MCF 10A (cell line): ENCODE measurements at regions not wholly inside any gene's neighbourhood (a gene's known extent, or its start where the extent isn't known, plus 50 kb on each side); places are given as distances from the start of the nearest gene placed in this dataset.

Experiments used
- BruUV-seq: library from RNA; stranded (reverse); fragments of 400-500 nt; replicated peaks from 2 replicates; lab custom pipeline; 2021; lab: Mats Ljungman, UMichigan
- CTCF ChIA-PET: fragments of 300-600 bp; sonication (Branson Sonifier 250); formaldehyde crosslinking; extraction: SDS; loops from one replicate; lab custom pipeline; 2021; ENCODE audit warnings: antibody characterized with exemption, inconsistent platforms; lab: Yijun Ruan, JAX
- POLR2A ChIA-PET: fragments of 300-600, 350-650 bp; sonication (Branson Sonifier 250); formaldehyde crosslinking; extraction: SDS; loops from one replicate; lab custom pipeline; 2020; ENCODE audit warnings: antibody characterized with exemption, inconsistent platforms; lab: Yijun Ruan, JAX
- DNase-seq: peaks from one replicate; pipeline ENCODE4 v3.0.0-alpha.2; 2018; ENCODE audit not compliant: unreplicated experiment
- H3K27ac Mint-ChIP-seq: one replicate; pipeline ENCODE4 v1.8.0; 2022; ENCODE audit warnings: mild to moderate bottlenecking, low read depth, mixed read lengths; ENCODE audit not compliant: unreplicated experiment
- H3K27me3 Mint-ChIP-seq: one replicate; pipeline ENCODE4 v1.8.0; 2022; ENCODE audit warnings: mixed read lengths; ENCODE audit not compliant: insufficient read depth, unreplicated experiment
- H3K36me3 Mint-ChIP-seq: one replicate; pipeline ENCODE4 v1.8.0; 2022; ENCODE audit warnings: mild to moderate bottlenecking, moderate library complexity, mixed read lengths; ENCODE audit not compliant: insufficient read depth, unreplicated experiment
- H3K4me1 Mint-ChIP-seq: one replicate; pipeline ENCODE4 v1.8.0; 2022; ENCODE audit warnings: mixed read lengths; ENCODE audit not compliant: insufficient read depth, unreplicated experiment
- H3K4me3 Mint-ChIP-seq: one replicate; pipeline ENCODE4 v1.8.0; 2022; ENCODE audit warnings: mild to moderate bottlenecking, moderate library complexity, mixed read lengths; ENCODE audit not compliant: unreplicated experiment
- H3K9me3 Mint-ChIP-seq: one replicate; pipeline ENCODE4 v1.8.0; 2022; ENCODE audit warnings: mixed read lengths; ENCODE audit not compliant: unreplicated experiment
- intact Hi-C: fragments of 100-400 bp; cut with micrococcal nuclease; formaldehyde crosslinking; loops from 2 replicates; pipeline ENCODE4 v1.14.1; 2022
- TF ChIP-seq, protein P1 (sequence below): fragments of 200-600 bp; IDR thresholded peaks from one replicate; pipeline ENCODE4 v1.8.0; 2022; ENCODE audit warnings: antibody characterized with exemption, mild to moderate bottlenecking; ENCODE audit not compliant: unreplicated experiment

DNA sequence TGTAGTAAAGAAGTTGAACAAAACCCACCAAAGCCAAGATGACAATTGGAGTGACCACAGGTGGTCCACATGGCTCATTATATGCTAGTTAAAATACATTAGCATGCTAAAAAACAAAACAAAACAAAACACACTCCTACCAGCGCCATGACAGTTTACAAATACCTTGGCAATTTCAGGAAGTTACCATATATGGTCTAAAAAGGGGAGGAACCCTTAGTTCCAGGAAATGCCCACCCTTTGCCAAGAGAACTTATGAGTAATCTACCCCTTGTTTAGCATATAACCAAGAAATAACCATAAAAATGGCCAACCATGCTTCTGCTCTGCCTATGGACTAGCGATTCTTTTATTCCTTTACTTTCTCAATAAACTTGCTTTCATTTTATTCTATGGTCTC lies 979.1 kb upstream of the POT1 start:
- H3K9me3 Mint-ChIP-seq = peaks cover 8% of the 10 kb centered on the region
- BruUV-seq = no TSS peak
- peaks cover 5% of the 10 kb centered on the region for H3K4me1 Mint-ChIP-seq
- CTCF ChIA-PET = no interaction called here
- no peaks in the 10 kb centered on the region for H3K36me3 Mint-ChIP-seq
- no peak overlapping the region for H3K27ac Mint-ChIP-seq
- DNase-seq = no peak
- POLR2A ChIA-PET = no interaction called here
- TF ChIP-seq, protein P1, sequence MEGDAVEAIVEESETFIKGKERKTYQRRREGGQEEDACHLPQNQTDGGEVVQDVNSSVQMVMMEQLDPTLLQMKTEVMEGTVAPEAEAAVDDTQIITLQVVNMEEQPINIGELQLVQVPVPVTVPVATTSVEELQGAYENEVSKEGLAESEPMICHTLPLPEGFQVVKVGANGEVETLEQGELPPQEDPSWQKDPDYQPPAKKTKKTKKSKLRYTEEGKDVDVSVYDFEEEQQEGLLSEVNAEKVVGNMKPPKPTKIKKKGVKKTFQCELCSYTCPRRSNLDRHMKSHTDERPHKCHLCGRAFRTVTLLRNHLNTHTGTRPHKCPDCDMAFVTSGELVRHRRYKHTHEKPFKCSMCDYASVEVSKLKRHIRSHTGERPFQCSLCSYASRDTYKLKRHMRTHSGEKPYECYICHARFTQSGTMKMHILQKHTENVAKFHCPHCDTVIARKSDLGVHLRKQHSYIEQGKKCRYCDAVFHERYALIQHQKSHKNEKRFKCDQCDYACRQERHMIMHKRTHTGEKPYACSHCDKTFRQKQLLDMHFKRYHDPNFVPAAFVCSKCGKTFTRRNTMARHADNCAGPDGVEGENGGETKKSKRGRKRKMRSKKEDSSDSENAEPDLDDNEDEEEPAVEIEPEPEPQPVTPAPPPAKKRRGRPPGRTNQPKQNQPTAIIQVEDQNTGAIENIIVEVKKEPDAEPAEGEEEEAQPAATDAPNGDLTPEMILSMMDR = no peak
- intact Hi-C loops = no loop called here
- H3K27me3 Mint-ChIP-seq = no peaks in the 10 kb centered on the region
- no peak overlapping the region for H3K4me3 Mint-ChIP-seq

DNA sequence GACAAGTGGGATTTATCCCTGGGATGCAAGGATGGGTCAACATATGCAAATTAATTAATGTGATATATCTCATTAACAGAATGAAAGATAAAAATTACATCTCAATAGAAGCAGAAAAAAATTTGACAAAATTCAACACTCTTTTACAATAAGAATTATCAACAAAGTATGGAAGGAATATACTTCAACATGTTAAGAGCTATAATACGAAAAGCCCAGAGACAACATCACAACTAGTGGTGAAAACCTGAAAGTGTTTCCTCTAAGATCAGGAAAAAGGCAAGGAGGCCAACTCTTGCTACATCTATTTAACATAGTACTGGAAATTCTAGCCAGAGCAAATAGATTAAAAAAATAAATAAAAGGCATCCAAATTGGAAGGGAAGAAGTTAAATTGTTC lies 970.0 kb upstream of the POT1 start:
- TF ChIP-seq, protein P1 = no peak
- ChIA-PET CTCF (no interaction called here), POLR2A (interaction anchor here (0.7 kb wide), 1 partner anchor 469 kb away, joined by 4 read pairs; no protein-coding TSS in a partner anchor)
- intact Hi-C loops = no loop called here
- Mint-ChIP-seq H3K27ac (no peak overlapping the region), H3K4me1 (no peaks in the 10 kb centered on the region), H3K4me3 (no peak overlapping the region), H3K36me3 (no peaks in the 10 kb centered on the region), H3K27me3 (no peaks in the 10 kb centered on the region), H3K9me3 (no peaks in the 10 kb centered on the region)
- DNase-seq = no peak
- no TSS peak for BruUV-seq

DNA sequence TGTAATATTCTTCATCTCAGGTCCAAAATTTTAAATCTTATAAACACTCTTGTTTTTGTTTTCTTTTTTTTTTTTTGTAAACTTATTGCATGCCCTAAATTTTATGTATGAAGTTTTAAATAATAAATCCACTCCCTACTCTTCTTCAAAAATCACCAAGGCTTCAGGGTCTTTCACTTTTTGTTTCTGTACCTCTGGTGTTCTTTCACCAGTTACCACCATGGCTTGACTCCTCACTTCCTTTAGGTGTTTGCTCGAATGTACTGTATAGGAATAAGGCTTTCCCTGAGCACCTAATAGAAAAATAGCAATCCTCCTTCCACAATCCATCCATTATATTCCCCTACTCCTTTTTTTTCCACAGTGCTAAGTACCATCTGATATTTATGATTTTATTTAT lies 962.8 kb upstream of the POT1 start:
- Mint-ChIP-seq H3K9me3 (peaks cover 7% of the 10 kb centered on the region), H3K36me3 (no peaks in the 10 kb centered on the region), H3K4me1 (no peaks in the 10 kb centered on the region), H3K4me3 (no peak overlapping the region), H3K27ac (no peak overlapping the region), H3K27me3 (no peaks in the 10 kb centered on the region)
- no peak for DNase-seq
- TF ChIP-seq, protein P1 = no peak
- no TSS peak for BruUV-seq
- intact Hi-C loops = no loop called here
- ChIA-PET POLR2A (interaction anchor here (0.7 kb wide), 1 partner anchor 763 kb away, joined by 3 read pairs; no protein-coding TSS in a partner anchor), CTCF (interaction anchor here (0.6 kb wide), 1 partner anchor 14 kb away, joined by 3 read pairs; no protein-coding TSS in a partner anchor)

DNA sequence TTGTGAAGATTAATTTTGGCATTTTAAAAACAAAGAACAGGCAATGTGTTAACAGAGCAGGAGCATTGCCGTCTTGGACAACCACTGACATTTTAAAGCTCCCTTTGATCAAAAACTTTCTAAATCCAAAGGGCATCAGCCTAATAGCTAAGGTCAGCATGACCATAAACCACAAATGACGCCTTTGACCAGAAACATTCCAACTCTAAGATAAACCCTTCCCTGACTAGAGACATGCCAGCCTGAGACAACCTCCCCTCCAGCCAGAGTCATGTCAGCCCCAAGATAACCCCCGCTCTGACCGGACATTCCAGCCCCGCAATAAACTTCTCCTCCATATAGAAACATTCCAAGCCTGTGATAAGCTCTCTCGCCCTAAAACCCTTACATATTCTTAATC lies 949.4 kb upstream of the POT1 start:
- TF ChIP-seq, protein P1 = no peak
- no peaks in the 10 kb centered on the region for H3K36me3 Mint-ChIP-seq

More for the DNA sequence above, 949.4 kb upstream of the POT1 start:
- Mint-ChIP-seq H3K9me3 (no peaks in the 10 kb centered on the region), H3K4me1 (no peaks in the 10 kb centered on the region), H3K27ac (no peak overlapping the region), H3K27me3 (no peaks in the 10 kb centered on the region), H3K4me3 (no peak overlapping the region)
- intact Hi-C loops = no loop called here
- ChIA-PET POLR2A (no interaction called here), CTCF (no interaction called here)
- no peak for DNase-seq
- BruUV-seq = no TSS peak
